ENCODE measurements at regions not wholly inside any gene's neighbourhood (a gene's known extent, or its start where the extent isn't known, plus 50 kb on each side); places are given as distances from the start of the nearest gene placed in this dataset.
A peak's percentile ranks its signal among the peaks of the same experiment; 100 is the strongest.
"Not testable (repeated sequence)": the region's sequence is repeated elsewhere in the genome, so short reads cannot be mapped to it uniquely, and the experiment has no call there.

GRCh38 chr4:189804894-189805293 lies 135.8 kb upstream of the FRG1 start:
- DNase-seq: no peak

- DNase-seq: no peak
Observed at GRCh38 chr4:189806506-189806905, 134.2 kb upstream of the FRG1 start.

- no peak for DNase-seq
Observed at GRCh38 chr4:189807031-189807430, 133.6 kb upstream of the FRG1 start.

GRCh38 chr4:189809241-189809735 lies 131.4 kb upstream of the FRG1 start:
- DNase-seq: no peak

- DNase-seq: no peak
Observed at GRCh38 chr4:189809839-189810238, 130.8 kb upstream of the FRG1 start.

GRCh38 chr4:189810318-189811181 lies 130.1 kb upstream of the FRG1 start:
- not testable (repeated sequence) for DNase-seq

GRCh38 chr4:189815404-189816192 lies 125.1 kb upstream of the FRG1 start:
- DNase-seq: no peak

GRCh38 chr4:189822326-189822725 lies 118.3 kb upstream of the FRG1 start:
- DNase-seq: no peak

GRCh38 chr4:189823591-189823990 lies 117.1 kb upstream of the FRG1 start:
- no peak for DNase-seq

- no peak for DNase-seq
Observed at GRCh38 chr4:189825466-189825865, 115.2 kb upstream of the FRG1 start.

- DNase-seq: no peak
Observed at GRCh38 chr4:189826657-189827056, 114.0 kb upstream of the FRG1 start.

- DNase-seq: no peak
Observed at GRCh38 chr4:189828081-189828697, 112.5 kb upstream of the FRG1 start.

- DNase-seq: no peak
Observed at GRCh38 chr4:189832528-189832927, 108.1 kb upstream of the FRG1 start.

GRCh38 chr4:189834616-189835015 lies 106.1 kb upstream of the FRG1 start:
- no peak for DNase-seq

- no peak for DNase-seq
Observed at GRCh38 chr4:189835505-189835904, 105.2 kb upstream of the FRG1 start.

- no peak for DNase-seq
Observed at GRCh38 chr4:189837471-189837870, 103.2 kb upstream of the FRG1 start.

GRCh38 chr4:189838821-189839497 lies 101.7 kb upstream of the FRG1 start:
- no peak for DNase-seq

- DNase-seq: no peak
Observed at GRCh38 chr4:189840356-189840755, 100.3 kb upstream of the FRG1 start.

GRCh38 chr4:189843413-189844009 lies 97.2 kb upstream of the FRG1 start:
- DNase-seq: peak; percentile 4

GRCh38 chr4:189845145-189845846 lies 95.4 kb upstream of the FRG1 start:
- DNase-seq: no peak

- not testable (repeated sequence) for DNase-seq
Observed at GRCh38 chr4:189846094-189846493, 94.6 kb upstream of the FRG1 start.

GRCh38 chr4:189846608-189847007 lies 94.1 kb upstream of the FRG1 start:
- DNase-seq: not testable (repeated sequence)
